OCI-LY3 (cell line): ENCODE measurements at regions not wholly inside any gene's neighbourhood (a gene's known extent, or its start where the extent isn't known, plus 50 kb on each side); places are given as distances from the start of the nearest gene placed in this dataset.

Source experiments
- CTCF ChIP-seq: fragments of 200-600, 300-600 bp; sonication (generic); IDR thresholded peaks from 2 replicates; pipeline ENCODE4 v1.5.1; 2014; ENCODE audit warnings: antibody characterized with exemption, low read length, low read depth
- EZH2phosphoT487 ChIP-seq: fragments of 200-600 bp; shearing (Covaris generic); IDR thresholded peaks from 2 replicates; pipeline ENCODE4 v1.6.1; 2018; ENCODE audit warnings: antibody characterized with exemption, mixed run types, low read depth

- TF ChIP-seq CTCF, result no peak
- no peak for TF ChIP-seq EZH2phosphoT487
Measured at GRCh38 chr1:219553934-219554502, 58.9 kb downstream of the ZC3H11B start.
